ENCODE measurements at regions not wholly inside any gene's neighbourhood (a gene's known extent, or its start where the extent isn't known, plus 50 kb on each side); places are given as distances from the start of the nearest gene placed in this dataset.

GRCh38 chr15:93917181-93917580 lies 314.2 kb upstream of the MCTP2 start:
- no peak for TF ChIP-seq POLR2A (IDR thresholded peaks at IDR 0.05; ENCODE audit: control extremely low read depth in 1 of 2, low read depth in 2 of 2, low read length in 2 of 2)
- no peak for TF ChIP-seq MAX (IDR thresholded peaks at IDR 0.05)
- no peak for TF ChIP-seq SIN3A (conservative IDR thresholded peaks at IDR 0.05 in 1 of 2, IDR thresholded peaks at IDR 0.05 in 1 of 2; ENCODE audit: low read depth in 1 of 2, low read length in 2 of 2)
- no peak for TF ChIP-seq EZH2 (IDR thresholded peaks at IDR 0.05; ENCODE audit: low read depth, low read length, severe bottlenecking)
- no peak for TF ChIP-seq TAF1 (IDR thresholded peaks at IDR 0.05; ENCODE audit: low read depth, low read length)
- TF ChIP-seq HDAC2 (IDR thresholded peaks at IDR 0.05; ENCODE audit: borderline replicate concordance in 1 of 2, low read depth in 2 of 2, low read length in 2 of 2), result no peak
- TF ChIP-seq SIRT6 (IDR thresholded peaks at IDR 0.05; ENCODE audit: low read length), result no peak
- no peak for TF ChIP-seq CTCF (IDR thresholded peaks at IDR 0.05; ENCODE audit: control extremely low read depth in 1 of 3, insufficient read depth in 1 of 3, low read depth in 1 of 3, low read length in 3 of 3)
- TF ChIP-seq BACH1 (IDR thresholded peaks at IDR 0.05; ENCODE audit: low read length), result no peak
- no peak for TF ChIP-seq BCL11A (IDR thresholded peaks at IDR 0.05; ENCODE audit: low read depth in 2 of 2, low read length in 2 of 2)

Data from H1 (cell line).